KMS-11 (cell line): ENCODE measurements at regions not wholly inside any gene's neighbourhood (a gene's known extent, or its start where the extent isn't known, plus 50 kb on each side); places are given as distances from the start of the nearest gene placed in this dataset.

Experiments
- H2AFZ ChIP-seq: fragments of 200-600 bp; sonication (generic); 2 replicates; pipeline ENCODE4 v1.6.1; 2016; ENCODE audit warnings: antibody characterized with exemption, mixed run types, low read depth
- H3K27ac ChIP-seq: fragments of 200-600 bp; sonication (generic); 2 replicates; pipeline ENCODE4 v1.6.1; 2016; ENCODE audit warnings: mild to moderate bottlenecking, mixed run types
- H3K27me3 ChIP-seq: fragments of 200-600 bp; sonication (generic); 2 replicates; pipeline ENCODE4 v1.6.1; 2017; ENCODE audit warnings: mild to moderate bottlenecking, low read depth, mixed run types, moderate library complexity; ENCODE audit not compliant: insufficient read depth
- H3K36me3 ChIP-seq: fragments of 200-600 bp; sonication (generic); 2 replicates; pipeline ENCODE4 v1.6.1; 2017; ENCODE audit warnings: mild to moderate bottlenecking, mixed run types; ENCODE audit not compliant: insufficient read depth
- H3K4me1 ChIP-seq: fragments of 200-600 bp; sonication (generic); 2 replicates; pipeline ENCODE4 v1.6.1; 2016; ENCODE audit warnings: mild to moderate bottlenecking, low read depth, mixed run types; ENCODE audit not compliant: poor library complexity, severe bottlenecking
- H3K4me2 ChIP-seq: fragments of 200-600 bp; sonication (generic); 2 replicates; pipeline ENCODE4 v1.7.0; 2016; ENCODE audit warnings: mild to moderate bottlenecking, mixed run types
- H3K4me3 ChIP-seq: fragments of 200-600 bp; sonication (generic); IDR thresholded peaks from 2 replicates; pipeline ENCODE4 v1.6.1; 2017; ENCODE audit warnings: low read depth, low read length, mixed read lengths; ENCODE audit not compliant: insufficient read depth
- H3K79me2 ChIP-seq: fragments of 200-600 bp; sonication (generic); 2 replicates; pipeline ENCODE4 v1.6.1; 2016; ENCODE audit warnings: low read depth, mixed run types; ENCODE audit not compliant: insufficient read depth
- H3K9ac ChIP-seq: fragments of 200-600 bp; sonication (generic); 2 replicates; pipeline ENCODE4 v1.6.1; 2016; ENCODE audit warnings: mild to moderate bottlenecking, mixed run types
- H4K20me1 ChIP-seq: fragments of 200-600 bp; sonication (generic); 2 replicates; pipeline ENCODE4 v1.6.1; 2016; ENCODE audit warnings: mild to moderate bottlenecking, mixed run types; ENCODE audit not compliant: insufficient read depth
- TF ChIP-seq, protein P1 (sequence below): fragments of 200-600 bp; sonication (generic); conservative IDR thresholded peaks from 2 replicates; pipeline ENCODE4 v1.6.1; 2017; ENCODE audit warnings: low read depth, mild to moderate bottlenecking, antibody characterized with exemption, low read length, moderate library complexity, mixed read lengths

DNA sequence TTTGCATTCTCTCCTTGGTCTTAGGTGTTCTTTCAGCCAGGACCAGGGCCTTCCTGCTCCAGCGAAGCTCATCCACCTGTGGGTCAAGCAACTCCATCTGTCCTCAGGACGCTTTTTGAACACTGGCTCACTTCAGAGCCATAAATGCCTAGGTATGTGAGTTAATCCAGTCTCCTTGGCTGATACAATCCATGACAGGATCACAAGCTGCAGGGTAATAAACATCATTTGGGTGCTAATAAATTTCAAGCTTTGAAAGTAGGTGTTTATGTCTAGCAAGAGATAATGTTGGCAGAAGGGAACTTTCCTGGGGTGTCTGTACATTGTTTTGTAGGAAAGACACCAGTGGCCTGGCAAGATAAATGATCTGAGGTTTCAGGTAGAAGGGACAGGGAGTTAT lies 159.2 kb upstream of the TUT7 start:
- Histone ChIP-seq H3K79me2 (no peaks in the 10 kb centered on the region), H3K27me3 (no peaks in the 10 kb centered on the region), H3K36me3 (no peaks in the 10 kb centered on the region), H3K4me1 (no peaks in the 10 kb centered on the region), H2AFZ (no peak overlapping the region), H3K4me2 (no peak overlapping the region), H3K9ac (no peak overlapping the region), H3K27ac (no peak overlapping the region), H3K4me3 (no peak overlapping the region), H4K20me1 (no peaks in the 10 kb centered on the region)
- TF ChIP-seq, protein P1, sequence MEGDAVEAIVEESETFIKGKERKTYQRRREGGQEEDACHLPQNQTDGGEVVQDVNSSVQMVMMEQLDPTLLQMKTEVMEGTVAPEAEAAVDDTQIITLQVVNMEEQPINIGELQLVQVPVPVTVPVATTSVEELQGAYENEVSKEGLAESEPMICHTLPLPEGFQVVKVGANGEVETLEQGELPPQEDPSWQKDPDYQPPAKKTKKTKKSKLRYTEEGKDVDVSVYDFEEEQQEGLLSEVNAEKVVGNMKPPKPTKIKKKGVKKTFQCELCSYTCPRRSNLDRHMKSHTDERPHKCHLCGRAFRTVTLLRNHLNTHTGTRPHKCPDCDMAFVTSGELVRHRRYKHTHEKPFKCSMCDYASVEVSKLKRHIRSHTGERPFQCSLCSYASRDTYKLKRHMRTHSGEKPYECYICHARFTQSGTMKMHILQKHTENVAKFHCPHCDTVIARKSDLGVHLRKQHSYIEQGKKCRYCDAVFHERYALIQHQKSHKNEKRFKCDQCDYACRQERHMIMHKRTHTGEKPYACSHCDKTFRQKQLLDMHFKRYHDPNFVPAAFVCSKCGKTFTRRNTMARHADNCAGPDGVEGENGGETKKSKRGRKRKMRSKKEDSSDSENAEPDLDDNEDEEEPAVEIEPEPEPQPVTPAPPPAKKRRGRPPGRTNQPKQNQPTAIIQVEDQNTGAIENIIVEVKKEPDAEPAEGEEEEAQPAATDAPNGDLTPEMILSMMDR: no peak

DNA sequence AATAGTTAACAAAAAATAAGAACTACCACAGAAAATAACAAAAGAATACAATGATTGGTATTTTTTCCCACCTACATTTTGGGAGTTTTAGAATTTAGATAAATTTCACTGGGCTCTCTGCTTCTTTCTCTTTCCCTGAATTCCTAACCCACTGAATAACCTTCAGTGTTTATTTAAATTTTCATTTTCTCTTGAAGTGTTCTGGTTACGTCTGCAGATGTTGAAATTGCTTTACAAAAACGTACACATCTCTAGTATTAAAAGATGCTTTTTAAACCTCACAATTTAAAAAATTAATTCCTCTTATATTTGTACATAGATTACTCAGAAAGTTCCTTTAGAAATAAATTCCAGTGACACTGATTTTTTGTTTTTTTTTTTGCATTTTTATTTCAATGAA lies 158.7 kb upstream of the TUT7 start:
- Histone ChIP-seq H3K79me2 (no peaks in the 10 kb centered on the region), H3K9ac (no peak overlapping the region), H2AFZ (no peak overlapping the region), H3K27me3 (no peaks in the 10 kb centered on the region), H3K4me3 (no peak overlapping the region), H3K36me3 (no peaks in the 10 kb centered on the region), H4K20me1 (no peaks in the 10 kb centered on the region), H3K4me1 (no peaks in the 10 kb centered on the region), H3K4me2 (no peak overlapping the region), H3K27ac (no peak overlapping the region)
- TF ChIP-seq, protein P1: no peak

DNA sequence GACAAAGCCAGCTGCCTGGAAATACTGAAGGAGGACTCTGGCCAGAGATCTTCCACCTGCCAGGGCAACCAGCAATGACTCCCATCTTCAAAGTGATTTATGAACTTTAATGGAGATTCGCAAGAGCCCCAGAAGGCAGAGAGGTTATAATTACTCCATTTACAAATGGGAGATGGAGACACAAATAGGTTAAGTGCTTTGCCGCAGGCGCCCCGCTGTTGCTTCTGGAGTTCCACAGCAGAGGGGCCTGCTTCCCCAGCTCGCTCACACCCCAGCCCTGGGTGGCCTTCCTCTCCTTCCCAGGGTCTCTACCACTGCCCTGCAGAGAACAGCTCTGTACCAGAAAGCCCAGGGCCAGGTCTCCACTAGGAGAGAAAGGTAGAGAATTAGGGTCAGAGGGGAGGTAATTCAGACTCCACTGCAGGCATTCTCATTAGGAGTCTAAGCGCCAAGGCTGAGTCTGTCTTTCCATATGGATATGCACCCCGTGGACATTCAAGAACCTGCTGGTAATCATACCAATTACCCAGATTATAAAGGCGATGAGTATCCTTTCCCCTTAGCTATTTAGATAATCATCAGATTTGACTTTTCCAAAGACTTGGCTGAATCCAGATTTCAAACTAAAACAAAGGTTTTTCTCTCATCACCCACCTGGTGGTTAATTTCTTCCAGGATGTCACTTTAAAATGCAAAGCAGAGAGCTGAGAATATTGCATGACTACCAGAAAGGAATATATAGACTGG lies 157.6 kb upstream of the TUT7 start:
- Histone ChIP-seq H3K4me3 (no peak overlapping the region), H2AFZ (no peak overlapping the region), H3K79me2 (no peaks in the 10 kb centered on the region), H3K27me3 (no peaks in the 10 kb centered on the region), H3K9ac (no peak overlapping the region), H3K36me3 (no peaks in the 10 kb centered on the region), H3K27ac (no peak overlapping the region), H3K4me1 (no peaks in the 10 kb centered on the region), H4K20me1 (no peaks in the 10 kb centered on the region), H3K4me2 (no peak overlapping the region)
- TF ChIP-seq, protein P1: no peak

DNA sequence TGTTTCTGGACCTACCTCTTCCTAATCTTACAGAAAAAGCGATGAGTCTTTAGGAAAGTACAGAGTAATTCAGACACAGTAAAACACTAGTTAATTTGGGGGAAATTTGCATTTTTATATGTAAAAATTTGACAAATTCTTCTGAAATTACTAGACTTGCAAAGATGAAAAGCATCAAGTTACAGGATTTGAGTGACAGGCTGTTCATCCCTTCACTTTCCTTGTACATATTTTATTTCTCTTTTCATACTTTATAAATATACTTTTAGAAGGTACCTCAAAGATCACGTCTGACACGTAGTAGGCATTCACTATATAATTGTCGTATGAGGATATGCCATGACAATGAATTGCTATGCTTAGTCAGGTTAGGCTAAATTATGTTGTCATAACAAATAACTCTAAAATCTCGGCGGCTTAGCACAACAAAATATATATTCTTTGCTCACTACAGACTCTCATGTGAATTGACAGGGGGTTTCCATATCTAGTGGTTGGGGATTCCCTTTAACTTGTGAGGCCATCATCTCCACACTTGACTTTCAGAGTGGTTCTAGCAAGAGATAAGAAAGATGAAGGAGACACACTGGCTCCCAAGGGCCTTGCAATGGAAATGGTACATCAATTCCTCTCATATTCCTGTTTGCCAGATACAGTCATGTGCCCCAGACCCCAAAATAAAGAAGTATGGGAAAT lies 154.1 kb upstream of the TUT7 start:
- H3K4me3 ChIP-seq: no peak overlapping the region
- no peaks in the 10 kb centered on the region for H3K36me3 ChIP-seq
- no peak overlapping the region for H3K27ac ChIP-seq
- TF ChIP-seq, protein P1: no peak
- no peaks in the 10 kb centered on the region for H3K79me2 ChIP-seq
- H2AFZ ChIP-seq: no peak overlapping the region
- no peak overlapping the region for H3K9ac ChIP-seq
- H3K4me1 ChIP-seq: no peaks in the 10 kb centered on the region
- H3K4me2 ChIP-seq: no peak overlapping the region
- no peaks in the 10 kb centered on the region for H3K27me3 ChIP-seq
- H4K20me1 ChIP-seq: no peaks in the 10 kb centered on the region
